ENCODE measurements at regions not wholly inside any gene's neighbourhood (a gene's known extent, or its start where the extent isn't known, plus 50 kb on each side); places are given as distances from the start of the nearest gene placed in this dataset.
A peak's percentile ranks its signal among the peaks of the same experiment; 100 is the strongest.

DNA sequence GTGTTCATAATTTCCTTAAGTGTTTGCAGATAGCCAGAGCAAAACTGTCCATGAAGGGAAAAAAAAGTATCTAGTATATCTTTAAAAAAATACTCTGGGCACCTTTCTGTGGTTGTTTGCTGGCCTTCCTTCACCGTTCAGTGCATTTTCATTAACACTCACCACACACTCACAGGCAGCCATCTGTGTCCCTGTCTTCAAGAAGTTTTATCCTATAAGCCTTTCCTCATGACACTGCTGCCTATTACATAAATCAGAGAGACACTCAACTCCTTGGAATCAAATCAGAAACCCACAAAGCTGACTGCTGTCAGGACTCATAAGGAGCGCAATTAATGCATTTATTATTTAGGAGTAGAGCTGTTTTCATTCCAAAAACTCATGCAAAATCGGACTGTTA is 1720.2 kb downstream of the PCDH7 start:
- H3K4me3 ChIP-seq (ENCODE audit: low read depth, low read length), result no peak overlapping the region
- TF ChIP-seq, protein P1, sequence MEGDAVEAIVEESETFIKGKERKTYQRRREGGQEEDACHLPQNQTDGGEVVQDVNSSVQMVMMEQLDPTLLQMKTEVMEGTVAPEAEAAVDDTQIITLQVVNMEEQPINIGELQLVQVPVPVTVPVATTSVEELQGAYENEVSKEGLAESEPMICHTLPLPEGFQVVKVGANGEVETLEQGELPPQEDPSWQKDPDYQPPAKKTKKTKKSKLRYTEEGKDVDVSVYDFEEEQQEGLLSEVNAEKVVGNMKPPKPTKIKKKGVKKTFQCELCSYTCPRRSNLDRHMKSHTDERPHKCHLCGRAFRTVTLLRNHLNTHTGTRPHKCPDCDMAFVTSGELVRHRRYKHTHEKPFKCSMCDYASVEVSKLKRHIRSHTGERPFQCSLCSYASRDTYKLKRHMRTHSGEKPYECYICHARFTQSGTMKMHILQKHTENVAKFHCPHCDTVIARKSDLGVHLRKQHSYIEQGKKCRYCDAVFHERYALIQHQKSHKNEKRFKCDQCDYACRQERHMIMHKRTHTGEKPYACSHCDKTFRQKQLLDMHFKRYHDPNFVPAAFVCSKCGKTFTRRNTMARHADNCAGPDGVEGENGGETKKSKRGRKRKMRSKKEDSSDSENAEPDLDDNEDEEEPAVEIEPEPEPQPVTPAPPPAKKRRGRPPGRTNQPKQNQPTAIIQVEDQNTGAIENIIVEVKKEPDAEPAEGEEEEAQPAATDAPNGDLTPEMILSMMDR (IDR thresholded peaks at IDR 0.05; ENCODE audit: control insufficient read depth, extremely low read depth, insufficient read depth), result no peak
- DNase-seq (ENCODE audit: low read depth), result no peak

DNA sequence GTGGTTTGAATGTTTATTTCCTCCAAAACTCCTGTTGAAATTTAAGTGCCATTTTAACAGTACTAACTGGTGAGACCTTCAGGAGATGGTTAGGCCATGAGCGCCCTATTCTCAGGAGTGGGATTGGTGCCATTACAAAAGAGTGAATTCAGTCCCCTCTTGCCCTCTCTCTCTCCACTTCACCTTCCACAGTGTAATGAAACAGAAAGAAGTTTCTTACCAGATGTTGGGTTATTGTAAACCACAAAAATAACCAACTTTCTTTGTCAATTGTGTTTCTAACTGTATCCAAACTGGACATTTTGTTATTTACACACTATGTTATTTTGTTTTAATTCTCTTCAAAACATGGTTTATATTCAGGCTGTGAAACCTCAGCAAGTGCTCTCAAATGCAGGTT is 1734.3 kb downstream of the PCDH7 start:
- TF ChIP-seq, protein P1 (IDR thresholded peaks at IDR 0.05; ENCODE audit: control insufficient read depth, extremely low read depth, insufficient read depth), result no peak
- no peak overlapping the region for H3K4me3 ChIP-seq (ENCODE audit: low read depth, low read length)
- no peak for DNase-seq (ENCODE audit: low read depth)

DNA sequence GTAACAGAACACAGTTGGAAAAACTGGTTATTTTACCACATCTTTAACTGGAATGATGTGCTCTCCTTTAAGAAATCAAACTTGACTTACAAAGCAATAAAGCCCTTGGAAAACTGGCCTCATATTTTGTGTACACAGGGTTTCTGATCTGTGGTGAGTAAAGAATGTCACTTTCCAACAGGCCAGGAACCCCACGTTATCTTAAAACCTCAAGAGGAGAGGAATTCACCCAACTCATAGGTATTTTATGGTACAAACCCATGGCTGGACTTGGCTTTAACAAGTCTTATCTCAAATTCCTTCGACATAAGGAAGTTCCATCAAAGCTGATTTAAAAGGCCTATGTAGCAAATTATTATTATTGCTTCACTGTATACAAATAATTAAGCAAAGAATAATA is 1735.1 kb downstream of the PCDH7 start:
- no peak overlapping the region for H3K4me3 ChIP-seq (ENCODE audit: low read depth, low read length)
- no peak for DNase-seq (ENCODE audit: low read depth)
- TF ChIP-seq, protein P1 (IDR thresholded peaks at IDR 0.05; ENCODE audit: control insufficient read depth, extremely low read depth, insufficient read depth), result no peak

DNA sequence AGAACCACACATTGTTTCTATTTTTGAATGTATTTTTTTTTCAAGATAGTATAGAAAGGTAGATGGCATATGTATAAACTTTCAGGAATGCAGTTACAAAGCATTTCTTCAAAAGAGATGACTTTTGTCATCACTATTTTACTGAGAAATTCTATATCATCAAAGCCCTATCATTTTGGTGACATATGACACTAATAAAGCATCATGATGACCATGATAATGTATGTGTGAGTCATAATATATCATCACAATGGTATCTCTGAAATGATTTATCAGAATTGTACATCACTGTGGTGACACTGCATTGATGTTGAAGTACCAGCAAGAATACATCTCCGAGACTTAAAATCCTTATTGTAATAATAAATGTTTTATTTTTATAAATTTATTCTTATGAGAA is 1740.8 kb downstream of the PCDH7 start:
- TF ChIP-seq, protein P1 (IDR thresholded peaks at IDR 0.05; ENCODE audit: control insufficient read depth, extremely low read depth, insufficient read depth), result no peak
- DNase-seq (ENCODE audit: low read depth), result no peak

DNA sequence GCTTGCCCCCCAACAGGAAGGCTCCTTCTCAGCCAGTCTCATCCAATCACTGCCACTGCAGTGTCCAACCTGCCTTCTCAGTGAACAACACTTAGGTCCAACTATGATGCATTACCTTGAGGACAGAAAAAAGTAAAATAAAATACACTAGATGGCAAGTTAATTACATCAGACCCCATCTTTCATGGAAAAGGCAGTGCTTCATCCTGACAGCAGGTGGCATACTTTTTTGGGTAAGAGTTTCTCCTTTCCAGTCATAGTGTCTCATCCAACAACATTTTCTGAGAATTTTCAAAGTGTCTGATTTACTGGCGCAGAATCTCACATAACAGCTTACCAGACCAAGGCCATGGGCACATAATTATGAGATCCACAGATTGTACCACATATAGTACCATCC is 1742.8 kb downstream of the PCDH7 start:
- no peak for DNase-seq (ENCODE audit: low read depth)
- TF ChIP-seq, protein P1 (IDR thresholded peaks at IDR 0.05; ENCODE audit: control insufficient read depth, extremely low read depth, insufficient read depth), result peak; percentile 42
- H3K4me3 ChIP-seq (ENCODE audit: low read depth, low read length), result no peak overlapping the region

More for the DNA sequence above, 1740.8 kb downstream of the PCDH7 start:
- H3K4me3 ChIP-seq (ENCODE audit: low read depth, low read length), result no peak overlapping the region

DNA sequence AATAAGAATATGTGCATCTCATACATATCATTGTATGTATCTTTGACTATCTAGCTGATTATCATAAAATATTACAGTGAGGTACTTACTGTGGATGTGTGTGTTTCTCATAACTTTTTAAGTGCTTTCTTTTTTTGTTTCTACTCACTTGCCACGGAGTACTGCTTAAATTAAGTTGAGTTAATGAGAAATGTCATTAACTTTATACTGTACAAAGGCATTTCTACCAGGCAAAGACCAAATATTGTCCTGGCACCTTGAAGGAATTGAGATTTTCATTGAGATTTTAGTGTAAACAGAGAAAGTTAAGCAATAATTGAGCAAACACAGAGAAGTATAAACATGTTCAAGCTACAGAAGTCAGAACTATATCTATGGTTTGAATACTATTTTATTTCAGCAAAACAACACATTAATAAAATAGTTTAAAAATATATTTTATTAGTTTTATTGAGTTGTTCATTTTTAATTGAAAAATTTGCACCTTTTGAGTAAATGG is 1750.0 kb downstream of the PCDH7 start:
- TF ChIP-seq, protein P1 (IDR thresholded peaks at IDR 0.05; ENCODE audit: control insufficient read depth, extremely low read depth, insufficient read depth), result no peak
- DNase-seq (ENCODE audit: low read depth), result no peak
- H3K4me3 ChIP-seq (ENCODE audit: low read depth, low read length), result no peak overlapping the region

DNA sequence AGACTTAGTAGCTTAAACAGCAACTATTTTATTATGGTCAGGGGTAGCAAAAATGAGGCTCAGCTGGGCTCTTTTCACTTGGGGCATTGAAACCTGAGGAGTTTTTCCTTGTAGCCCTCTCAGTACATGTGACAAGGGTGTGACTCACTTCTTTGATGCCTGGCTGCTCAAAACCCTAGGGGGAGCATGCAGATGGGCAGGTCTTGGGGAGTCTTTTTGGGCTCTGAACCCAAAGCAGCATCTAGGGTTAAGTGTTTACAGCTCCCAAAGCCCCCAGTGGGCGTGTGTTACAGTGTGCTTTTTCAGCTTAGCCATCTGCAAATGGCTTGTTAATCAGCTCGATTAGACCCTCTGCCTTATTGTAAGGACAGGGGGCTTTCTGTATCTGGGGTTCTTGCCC is 1752.7 kb downstream of the PCDH7 start:
- TF ChIP-seq, protein P1 (IDR thresholded peaks at IDR 0.05; ENCODE audit: control insufficient read depth, extremely low read depth, insufficient read depth), result no peak
- DNase-seq (ENCODE audit: low read depth), result no peak
- H3K4me3 ChIP-seq (ENCODE audit: low read depth, low read length), result no peak overlapping the region

All from LNCaP clone FGC (cell line).